ENCODE measurements at regions not wholly inside any gene's neighbourhood (a gene's known extent, or its start where the extent isn't known, plus 50 kb on each side); places are given as distances from the start of the nearest gene placed in this dataset.

DNA sequence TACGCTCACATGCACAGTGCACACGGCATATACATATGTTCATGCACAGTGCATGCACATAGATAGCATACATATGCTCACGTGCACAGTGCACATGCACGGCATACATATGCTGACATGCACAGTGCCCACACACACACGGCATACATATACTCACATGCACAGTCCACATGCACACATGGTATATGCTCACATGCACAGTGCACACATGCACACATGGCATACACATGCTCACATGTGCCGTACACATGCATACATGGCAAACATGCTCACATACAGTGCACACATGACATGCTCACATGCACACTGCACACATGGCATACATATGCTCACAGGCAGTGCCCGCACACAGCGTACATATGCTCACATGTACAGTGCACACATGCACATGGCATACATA is 97.7 kb upstream of the CTDP1 start:
- Histone ChIP-seq H2AFZ (ENCODE audit: low read depth, low read length, poor library complexity, severe bottlenecking) (no peak overlapping the region), H3K36me3 (ENCODE audit: control insufficient read depth in 1 of 2, insufficient read depth in 2 of 2, low read length in 2 of 2) (no peaks in the 10 kb centered on the region), H3K9me3 (ENCODE audit: control insufficient read depth in 1 of 2, insufficient read depth in 1 of 2, low read depth in 1 of 2, low read length in 2 of 2) (no peaks in the 10 kb centered on the region; a peak in 1 of 4 replicates), H3K4me3 (replicated peaks in 1 of 2; ENCODE audit: low read depth in 1 of 2, low read length in 2 of 2) (no peak overlapping the region), H3K4me2 (ENCODE audit: low read length) (no peak overlapping the region), H3K9me2 (ENCODE audit: insufficient read depth) (no peaks in the 10 kb centered on the region), H3K4me1 (ENCODE audit: control insufficient read depth in 1 of 2, insufficient read depth in 2 of 2, low read length in 2 of 2) (peaks cover 0 to 10% of the 10 kb centered on the region in 2 experiments; a peak in 2 of 4 replicates), H3K9ac (ENCODE audit: low read length) (no peak overlapping the region), H3K79me2 (ENCODE audit: insufficient read depth, low read length) (no peaks in the 10 kb centered on the region), H3K27ac (ENCODE audit: low read depth, low read length) (no peak overlapping the region), H3K27me3 (ENCODE audit: insufficient read depth, low read length) (no peaks in the 10 kb centered on the region), H4K20me1 (ENCODE audit: insufficient read depth) (no peaks in the 10 kb centered on the region)
- ChIA-PET POLR2A (no interaction called here), RAD21 (ENCODE audit: low non-redundant PET in 1 of 2, low total read pairs in 2 of 2, uncharacterized antibody in 2 of 2, unreplicated experiment in 2 of 2) (no interaction called here), CTCF (no interaction called here)
- TF ChIP-seq RAD21 (IDR thresholded peaks at IDR 0.05; ENCODE audit: low read depth) (no peak), ZNF274 (IDR thresholded peaks at IDR 0.05; ENCODE audit: low read depth, low read length) (no peak), TCF7L2 (IDR thresholded peaks at IDR 0.05; ENCODE audit: borderline replicate concordance, extremely low read depth, insufficient read depth, insufficient read length) (no peak), ZFX (IDR thresholded peaks at IDR 0.05) (no peak), SIN3A (IDR thresholded peaks at IDR 0.05; ENCODE audit: low read depth) (no peak), EZH2 (IDR thresholded peaks at IDR 0.05) (no peak), EZH2phosphoT487 (IDR thresholded peaks at IDR 0.05; ENCODE audit: borderline replicate concordance) (no peak), FOSL1 (IDR thresholded peaks at IDR 0.05; ENCODE audit: low read depth) (no peak), CEBPB (IDR thresholded peaks at IDR 0.05; ENCODE audit: low read depth) (no peak), POLR2A (IDR thresholded peaks at IDR 0.05; ENCODE audit: borderline replicate concordance, extremely low read depth, insufficient read depth, insufficient read length) (no peak), SRF (IDR thresholded peaks at IDR 0.05; ENCODE audit: low read depth) (no peak), EGR1 (IDR thresholded peaks at IDR 0.05; ENCODE audit: low read depth) (no peak), ELF1 (IDR thresholded peaks at IDR 0.05; ENCODE audit: borderline replicate concordance, low read depth) (no peak), SP1 (IDR thresholded peaks at IDR 0.05; ENCODE audit: low read depth) (no peak), POLR2AphosphoS5 (IDR thresholded peaks at IDR 0.05; ENCODE audit: low read depth, low read length) (no peak)
- TF ChIP-seq, protein P1, sequence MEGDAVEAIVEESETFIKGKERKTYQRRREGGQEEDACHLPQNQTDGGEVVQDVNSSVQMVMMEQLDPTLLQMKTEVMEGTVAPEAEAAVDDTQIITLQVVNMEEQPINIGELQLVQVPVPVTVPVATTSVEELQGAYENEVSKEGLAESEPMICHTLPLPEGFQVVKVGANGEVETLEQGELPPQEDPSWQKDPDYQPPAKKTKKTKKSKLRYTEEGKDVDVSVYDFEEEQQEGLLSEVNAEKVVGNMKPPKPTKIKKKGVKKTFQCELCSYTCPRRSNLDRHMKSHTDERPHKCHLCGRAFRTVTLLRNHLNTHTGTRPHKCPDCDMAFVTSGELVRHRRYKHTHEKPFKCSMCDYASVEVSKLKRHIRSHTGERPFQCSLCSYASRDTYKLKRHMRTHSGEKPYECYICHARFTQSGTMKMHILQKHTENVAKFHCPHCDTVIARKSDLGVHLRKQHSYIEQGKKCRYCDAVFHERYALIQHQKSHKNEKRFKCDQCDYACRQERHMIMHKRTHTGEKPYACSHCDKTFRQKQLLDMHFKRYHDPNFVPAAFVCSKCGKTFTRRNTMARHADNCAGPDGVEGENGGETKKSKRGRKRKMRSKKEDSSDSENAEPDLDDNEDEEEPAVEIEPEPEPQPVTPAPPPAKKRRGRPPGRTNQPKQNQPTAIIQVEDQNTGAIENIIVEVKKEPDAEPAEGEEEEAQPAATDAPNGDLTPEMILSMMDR (IDR thresholded peaks at IDR 0.05 in 2 of 3, conservative IDR thresholded peaks at IDR 0.05 in 1 of 3; ENCODE audit: borderline replicate concordance in 1 of 3, insufficient read depth in 1 of 3, low read depth in 2 of 3, low read length in 2 of 3) = no peak
- TF ChIP-seq, protein P2, sequence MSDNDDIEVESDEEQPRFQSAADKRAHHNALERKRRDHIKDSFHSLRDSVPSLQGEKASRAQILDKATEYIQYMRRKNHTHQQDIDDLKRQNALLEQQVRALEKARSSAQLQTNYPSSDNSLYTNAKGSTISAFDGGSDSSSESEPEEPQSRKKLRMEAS (IDR thresholded peaks at IDR 0.05) = no peak
- TF ChIP-seq, protein P3, sequence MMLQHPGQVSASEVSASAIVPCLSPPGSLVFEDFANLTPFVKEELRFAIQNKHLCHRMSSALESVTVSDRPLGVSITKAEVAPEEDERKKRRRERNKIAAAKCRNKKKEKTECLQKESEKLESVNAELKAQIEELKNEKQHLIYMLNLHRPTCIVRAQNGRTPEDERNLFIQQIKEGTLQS (IDR thresholded peaks at IDR 0.05) = no peak
- TF ChIP-seq, protein P4, sequence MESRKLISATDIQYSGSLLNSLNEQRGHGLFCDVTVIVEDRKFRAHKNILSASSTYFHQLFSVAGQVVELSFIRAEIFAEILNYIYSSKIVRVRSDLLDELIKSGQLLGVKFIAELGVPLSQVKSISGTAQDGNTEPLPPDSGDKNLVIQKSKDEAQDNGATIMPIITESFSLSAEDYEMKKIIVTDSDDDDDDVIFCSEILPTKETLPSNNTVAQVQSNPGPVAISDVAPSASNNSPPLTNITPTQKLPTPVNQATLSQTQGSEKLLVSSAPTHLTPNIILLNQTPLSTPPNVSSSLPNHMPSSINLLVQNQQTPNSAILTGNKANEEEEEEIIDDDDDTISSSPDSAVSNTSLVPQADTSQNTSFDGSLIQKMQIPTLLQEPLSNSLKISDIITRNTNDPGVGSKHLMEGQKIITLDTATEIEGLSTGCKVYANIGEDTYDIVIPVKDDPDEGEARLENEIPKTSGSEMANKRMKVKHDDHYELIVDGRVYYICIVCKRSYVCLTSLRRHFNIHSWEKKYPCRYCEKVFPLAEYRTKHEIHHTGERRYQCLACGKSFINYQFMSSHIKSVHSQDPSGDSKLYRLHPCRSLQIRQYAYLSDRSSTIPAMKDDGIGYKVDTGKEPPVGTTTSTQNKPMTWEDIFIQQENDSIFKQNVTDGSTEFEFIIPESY (IDR thresholded peaks at IDR 0.05; ENCODE audit: extremely low read depth, insufficient replicate concordance, low read length) = no peak
- ATAC-seq (no peak), DNase-seq (ENCODE audit: low read depth, low spot score) (no peak)
- no TSS peak for BruUV-seq (replicated peaks)
- intact Hi-C loops (cut with micrococcal nuclease) = no loop called here
